ENCODE measurements at regions not wholly inside any gene's neighbourhood (a gene's known extent, or its start where the extent isn't known, plus 50 kb on each side); places are given as distances from the start of the nearest gene placed in this dataset.

DNA sequence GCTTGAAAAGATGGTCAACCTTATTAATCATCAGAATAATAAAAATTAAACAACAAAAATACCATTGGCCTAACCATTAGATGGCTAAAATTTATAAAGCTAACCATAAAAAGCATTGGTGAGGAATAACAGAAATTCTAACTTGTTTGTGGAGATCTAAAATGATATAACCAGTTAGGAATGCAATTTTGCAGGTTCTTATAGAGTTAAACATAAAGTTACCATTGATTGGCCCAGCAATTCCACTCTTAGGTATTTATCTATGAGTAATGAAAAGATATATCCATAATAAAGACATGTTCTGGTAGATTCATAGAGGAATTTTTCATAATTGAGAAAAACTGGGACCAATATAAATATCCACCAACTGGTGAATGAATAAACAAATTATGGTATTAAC, 1098.6 kb downstream of the FSCB start:
- TF ChIP-seq CTCF (conservative IDR thresholded peaks at IDR 0.05; ENCODE audit: low read depth, low read length) (no peak), EZH2 (IDR thresholded peaks at IDR 0.05; ENCODE audit: borderline replicate concordance, low read depth, low read length, poor library complexity, severe bottlenecking) (no peak)
